IMR-90 (cell line): ENCODE measurements at regions not wholly inside any gene's neighbourhood (a gene's known extent, or its start where the extent isn't known, plus 50 kb on each side); places are given as distances from the start of the nearest gene placed in this dataset.

Experiments used
- ATAC-seq: fragments of 200-7000 bp; cut with Tn5 transposase; 2 replicates; pipeline ENCODE4 v1.9.1; 2020; ENCODE audit warnings: low read depth, mild to moderate bottlenecking, moderate library complexity
- BruUV-seq: library from RNA; stranded (reverse); fragments of 400-500 nt; replicated peaks from 2 replicates; lab custom pipeline; 2021; lab: Mats Ljungman, UMichigan
- CTCF ChIA-PET: fragments of 300-600 bp; formaldehyde crosslinking; extraction: SDS; loops from one replicate; lab custom pipeline; 2021; ENCODE audit warnings: antibody characterized with exemption; lab: Yijun Ruan, JAX
- POLR2A ChIA-PET: fragments of 300-600 bp; sonication (Branson Sonifier 250); formaldehyde crosslinking; loops from one replicate; lab custom pipeline; 2022; ENCODE audit warnings: antibody characterized with exemption; ENCODE audit not compliant: unreplicated experiment; lab: Charles Lee
- DNase-seq: peaks from one replicate; pipeline ENCODE4 v3.0.0; 2013
- H2AFZ ChIP-seq: replicated peaks from 2 replicates; pipeline ENCODE3; 2013; ENCODE audit warnings: low read length, mild to moderate bottlenecking; ENCODE audit not compliant: poor library complexity
- H2AK5ac ChIP-seq: 2 replicates; pipeline ENCODE4 v1.6.1; 2013; ENCODE audit warnings: low read depth, low read length, inconsistent platforms
- H2AK9ac ChIP-seq: replicated peaks from 2 replicates; pipeline ENCODE3; 2013; ENCODE audit warnings: mild to moderate bottlenecking, low read depth, low read length, moderate library complexity; ENCODE audit not compliant: poor library complexity
- H2BK120ac ChIP-seq: 2 replicates; pipeline ENCODE4 v1.6.1; 2013; ENCODE audit warnings: low read depth, low read length, inconsistent platforms
- H2BK15ac ChIP-seq: 3 replicates; pipeline ENCODE4 v1.6.1; 2013; ENCODE audit warnings: low read depth, low read length, inconsistent platforms
- H2BK20ac ChIP-seq: 2 replicates; pipeline ENCODE4 v1.6.1; 2013; ENCODE audit warnings: low read depth, mild to moderate bottlenecking, inconsistent platforms, low read length, moderate library complexity
- H2BK5ac ChIP-seq: 2 replicates; pipeline ENCODE4 v1.6.1; 2013; ENCODE audit warnings: mild to moderate bottlenecking, low read depth, low read length, inconsistent platforms; ENCODE audit not compliant: poor library complexity, severe bottlenecking
- H3K14ac ChIP-seq: replicated peaks from 2 replicates; pipeline ENCODE4 v1.6.1; 2013; ENCODE audit warnings: low read depth, low read length, inconsistent platforms
- H3K18ac ChIP-seq: 2 replicates; pipeline ENCODE4 v1.6.1; 2013; ENCODE audit warnings: low read depth, low read length, control low read depth
- H3K23ac ChIP-seq: 2 replicates; pipeline ENCODE4 v1.6.1; 2013; ENCODE audit warnings: low read depth, low read length, inconsistent platforms
- H3K27ac ChIP-seq: 2 replicates; pipeline ENCODE4 v1.5.1; 2013; ENCODE audit warnings: mild to moderate bottlenecking, control low read depth, low read length; ENCODE audit not compliant: insufficient read depth
- H3K27me3 ChIP-seq: 2 replicates; pipeline ENCODE4 v1.6.1; 2013; ENCODE audit warnings: low read length; ENCODE audit not compliant: control insufficient read depth, insufficient read depth
- H3K36me3 ChIP-seq: 2 replicates; pipeline ENCODE4 v1.6.1; 2013; ENCODE audit warnings: low read length, mixed read lengths; ENCODE audit not compliant: control insufficient read depth, insufficient read depth
- H3K4ac ChIP-seq: 2 replicates; pipeline ENCODE4 v1.6.1; 2013; ENCODE audit warnings: low read depth, low read length, inconsistent platforms
- H3K4me1 ChIP-seq: 2 replicates; pipeline ENCODE4 v1.6.1; 2013; ENCODE audit warnings: low read length, mixed read lengths; ENCODE audit not compliant: control insufficient read depth, insufficient read depth
- H3K4me2 ChIP-seq: 2 replicates; pipeline ENCODE4 v1.6.1; 2013; ENCODE audit warnings: low read depth, mild to moderate bottlenecking, control low read depth, low read length, moderate library complexity
- H3K4me3 ChIP-seq: 2 replicates; pipeline ENCODE4 v1.5.1; 2013; ENCODE audit warnings: low read depth, mild to moderate bottlenecking, control low read depth, low read length, moderate library complexity; ENCODE audit not compliant: insufficient read depth
- H3K56ac ChIP-seq: 2 replicates; pipeline ENCODE4 v1.6.1; 2013; ENCODE audit warnings: low read length, inconsistent platforms; ENCODE audit not compliant: insufficient read depth; ENCODE audit errors: extremely low read depth
- H3K79me1 ChIP-seq, 2 experiments: 2 replicates each; pipeline ENCODE4 v1.6.1; 2013; ENCODE audit warnings: low read length in 2 of 2, inconsistent platforms in 1 of 2, low read depth in 1 of 2
- H3K9ac ChIP-seq: 2 replicates; pipeline ENCODE4 v1.6.1; 2013; ENCODE audit warnings: low read depth, low read length, control low read depth
- H3K9me1 ChIP-seq: 2 replicates; pipeline ENCODE4 v1.6.1; 2013; ENCODE audit warnings: low read length, inconsistent platforms; ENCODE audit not compliant: insufficient read depth
- H3K9me3 ChIP-seq: 2 replicates; pipeline ENCODE4 v1.6.1; 2013; ENCODE audit warnings: low read length; ENCODE audit not compliant: control insufficient read depth, insufficient read depth
- H4K20me1 ChIP-seq: 2 replicates; pipeline ENCODE4 v1.6.1; 2013; ENCODE audit warnings: low read length, inconsistent platforms; ENCODE audit not compliant: insufficient read depth
- H4K5ac ChIP-seq: 2 replicates; pipeline ENCODE4 v1.6.1; 2013; ENCODE audit warnings: mild to moderate bottlenecking, low read depth, low read length, control low read depth
- H4K8ac ChIP-seq, 2 experiments: 2 replicates each; pipeline ENCODE4 v1.6.1; 2013; ENCODE audit warnings: low read depth in 2 of 2, low read length in 2 of 2, control low read depth in 1 of 2, inconsistent platforms in 1 of 2
- H4K91ac ChIP-seq: 2 replicates; pipeline ENCODE4 v1.6.1; 2013; ENCODE audit warnings: low read depth, low read length, inconsistent platforms; ENCODE audit not compliant: insufficient read depth
- BHLHE40 ChIP-seq: fragments of 150-350 bp; IDR thresholded peaks from 2 replicates; pipeline ENCODE4 v1.6.1; 2016; ENCODE audit warnings: mild to moderate bottlenecking, low read depth, low read length
- ELK1 ChIP-seq: fragments of 150-350 bp; IDR thresholded peaks from 2 replicates; pipeline ENCODE4 v1.6.1; 2016; ENCODE audit warnings: low read depth, mild to moderate bottlenecking, low read length, moderate library complexity, borderline replicate concordance
- USF2 ChIP-seq: fragments of 150-350 bp; IDR thresholded peaks from 2 replicates; pipeline ENCODE4 v1.6.1; 2017; ENCODE audit warnings: mild to moderate bottlenecking, antibody characterized with exemption, low read length, low read depth
- WGBS, 2 experiments: methylation state at CpG; one replicate each; pipeline versions ENCODE4 v1.1.5 to v1.1.7; 2013; ENCODE audit warnings: missing lambda C conversion rate in 2 of 2; ENCODE audit not compliant: insufficient read length in 1 of 2; ENCODE audit errors: extremely low coverage in 2 of 2; 5-methylcytosine and 5-hydroxymethylcytosine counted together
- dilution Hi-C: fragments of 300-500 bp; cut with HindIII; formaldehyde crosslinking; loops from one replicate; pipeline ENCODE4 v1.14.3; 2018; ENCODE audit warnings: low sequenced_read_pairs; ENCODE audit not compliant: unreplicated experiment
- in situ Hi-C: fragments of 300-500 bp; cut with MboI; formaldehyde crosslinking; loops from 3 replicates; pipeline ENCODE4 v1.14.3; 2019; ENCODE audit warnings: low sequenced_read_pairs, inconsistent platforms, mixed read lengths
- intact Hi-C: fragments of 100-400 bp; cut with micrococcal nuclease; formaldehyde crosslinking; loops from 2 replicates; pipeline ENCODE4 v1.10.0; 2022

DNA sequence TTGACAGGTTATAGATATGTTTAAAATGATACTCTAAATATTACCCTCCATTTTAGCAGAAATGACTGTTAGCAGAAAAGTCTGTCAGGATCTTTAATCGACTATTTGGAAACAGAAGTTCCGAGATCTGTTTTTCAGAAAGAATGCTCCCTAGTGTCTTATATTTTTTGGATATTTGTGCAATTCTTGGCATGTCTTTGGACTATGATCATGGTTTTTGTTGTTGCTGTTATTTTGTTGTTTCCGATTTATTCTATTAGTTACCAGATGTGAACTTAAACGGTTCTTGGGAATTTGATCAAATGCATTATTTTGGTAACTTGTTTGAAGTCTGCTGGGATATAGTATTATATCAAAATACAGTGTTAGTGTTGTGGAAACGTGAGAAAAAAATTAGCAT is 106.4 kb upstream of the CEP162 start:
- DNase-seq (no peak), ATAC-seq (no peak)
- no peak overlapping the region for H2BK15ac ChIP-seq
- no peak overlapping the region for H2BK120ac ChIP-seq
- H3K56ac ChIP-seq, result no peak overlapping the region
- intact Hi-C loops, result no loop called here
- H3K9ac ChIP-seq, result no peak overlapping the region
- H2BK5ac ChIP-seq, result no peak overlapping the region
- ChIA-PET CTCF (no interaction called here), POLR2A (no interaction called here)
- BruUV-seq, result no TSS peak
- no peak overlapping the region for H2AFZ ChIP-seq
- no peak overlapping the region for H3K4ac ChIP-seq
- H3K9me1 ChIP-seq, result no peaks in the 10 kb centered on the region
- no peaks in the 10 kb centered on the region for H3K79me1 ChIP-seq
- H3K27ac ChIP-seq, result no peak overlapping the region
- no peak overlapping the region for H3K4me3 ChIP-seq
- no CpG with 5 or more reads among the region's 5 CpGs for WGBS, 2 experiments
- H4K5ac ChIP-seq, result no peak overlapping the region
- H4K8ac ChIP-seq, result no peak overlapping the region
- H3K9me3 ChIP-seq, result no peaks in the 10 kb centered on the region
- no peak overlapping the region for H3K4me2 ChIP-seq
- H3K4me1 ChIP-seq, result no peaks in the 10 kb centered on the region
- no peak overlapping the region for H4K91ac ChIP-seq
- no peak overlapping the region for H2AK5ac ChIP-seq
- H2BK20ac ChIP-seq, result no peak overlapping the region
- no peaks in the 10 kb centered on the region for H4K20me1 ChIP-seq
- H3K27me3 ChIP-seq, result no peaks in the 10 kb centered on the region
- no peaks in the 10 kb centered on the region for H3K36me3 ChIP-seq
- in situ Hi-C loops, result no loop called here
- dilution Hi-C loops, result no loop called here
- no peak overlapping the region for H3K23ac ChIP-seq
- H2AK9ac ChIP-seq, result no peak overlapping the region
- no peak overlapping the region for H3K18ac ChIP-seq
- no peak for TF ChIP-seq BHLHE40
- TF ChIP-seq ELK1, result no peak
- TF ChIP-seq USF2, result no peak
- H3K14ac ChIP-seq, result no peak overlapping the region
